H9 (cell line): ENCODE measurements at regions not wholly inside any gene's neighbourhood (a gene's known extent, or its start where the extent isn't known, plus 50 kb on each side); places are given as distances from the start of the nearest gene placed in this dataset.

Experiments
- DNase-seq: peaks from one replicate; pipeline ENCODE4 v3.0.0-alpha.2; 2017
- H2AFZ ChIP-seq: one replicate; pipeline ENCODE4 v1.6.1; 2013; ENCODE audit warnings: mild to moderate bottlenecking, low read length, control low read depth, moderate library complexity
- H2AK5ac ChIP-seq: 2 replicates; pipeline ENCODE4 v1.6.1; 2013; ENCODE audit warnings: low read length, control low read depth, mixed read lengths; ENCODE audit not compliant: insufficient read length
- H2BK120ac ChIP-seq: one replicate; pipeline ENCODE4 v1.6.1; 2013; ENCODE audit warnings: low read depth, mild to moderate bottlenecking, low read length, control low read depth, inconsistent platforms; ENCODE audit not compliant: poor library complexity, severe bottlenecking
- H2BK12ac ChIP-seq: 2 replicates; pipeline ENCODE4 v1.6.1; 2013; ENCODE audit warnings: low read length, control low read depth, mixed read lengths, low read depth; ENCODE audit not compliant: insufficient read length
- H2BK15ac ChIP-seq: 2 replicates; pipeline ENCODE4 v1.6.1; 2013; ENCODE audit warnings: low read depth, low read length, control low read depth
- H2BK20ac ChIP-seq: one replicate; pipeline ENCODE4 v1.6.1; 2013; ENCODE audit warnings: low read depth, mild to moderate bottlenecking, low read length, control low read depth, inconsistent platforms; ENCODE audit not compliant: poor library complexity, severe bottlenecking
- H2BK5ac ChIP-seq: 2 replicates; pipeline ENCODE4 v1.6.1; 2013; ENCODE audit warnings: low read length, control low read depth, mixed read lengths; ENCODE audit not compliant: insufficient read length
- H3K14ac ChIP-seq: 2 replicates; pipeline ENCODE4 v1.6.1; 2013; ENCODE audit warnings: low read length, control low read depth; ENCODE audit not compliant: insufficient read depth
- H3K18ac ChIP-seq: 2 replicates; pipeline ENCODE4 v1.6.1; 2013; ENCODE audit warnings: low read depth, mild to moderate bottlenecking, mixed read lengths, low read length, control low read depth; ENCODE audit not compliant: insufficient read length
- H3K23ac ChIP-seq: 2 replicates; pipeline ENCODE4 v1.6.1; 2013; ENCODE audit warnings: low read length, control low read depth, mixed read lengths, low read depth; ENCODE audit not compliant: insufficient read length
- H3K23me2 ChIP-seq: 2 replicates; pipeline ENCODE4 v1.6.1; 2013; ENCODE audit warnings: low read depth, mild to moderate bottlenecking, mixed read lengths, low read length, control low read depth; ENCODE audit not compliant: insufficient read length, poor library complexity, severe bottlenecking
- H3K27ac ChIP-seq: 2 replicates; pipeline ENCODE4 v1.5.1; 2013; ENCODE audit warnings: low read length, control low read depth, mixed read lengths, low read depth; ENCODE audit not compliant: insufficient read length
- H3K27me3 ChIP-seq: 2 replicates; pipeline ENCODE4 v1.6.1; 2013; ENCODE audit warnings: low read length, control low read depth, inconsistent platforms; ENCODE audit not compliant: insufficient read depth
- H3K4ac ChIP-seq: 2 replicates; pipeline ENCODE4 v1.6.1; 2013; ENCODE audit warnings: low read depth, mild to moderate bottlenecking, control low read depth, inconsistent platforms, low read length, moderate library complexity
- H3K4me1 ChIP-seq: 2 replicates; pipeline ENCODE4 v1.6.1; 2013; ENCODE audit warnings: low read length, control low read depth, inconsistent platforms; ENCODE audit not compliant: insufficient read depth
- H3K4me2 ChIP-seq: 2 replicates; pipeline ENCODE4 v1.6.1; 2013; ENCODE audit warnings: low read length, control low read depth, mixed read lengths; ENCODE audit not compliant: insufficient read length, insufficient read depth
- H3K56ac ChIP-seq: 2 replicates; pipeline ENCODE4 v1.6.1; 2013; ENCODE audit warnings: low read depth, mild to moderate bottlenecking, mixed read lengths, low read length, control low read depth; ENCODE audit not compliant: insufficient read length
- H3K79me1 ChIP-seq: 2 replicates; pipeline ENCODE4 v1.6.1; 2013; ENCODE audit warnings: low read depth, mild to moderate bottlenecking, moderate library complexity, low read length, control low read depth, inconsistent platforms; ENCODE audit not compliant: insufficient read depth, poor library complexity, severe bottlenecking
- H3K79me2 ChIP-seq: 2 replicates; pipeline ENCODE4 v1.6.1; 2013; ENCODE audit warnings: low read length, control low read depth, inconsistent platforms; ENCODE audit not compliant: insufficient read depth
- H3K9ac ChIP-seq: 2 replicates; pipeline ENCODE4 v1.6.1; 2013; ENCODE audit warnings: low read length, control low read depth, mixed read lengths; ENCODE audit not compliant: insufficient read length; ENCODE audit errors: extremely low read depth
- H3K9me3 ChIP-seq: one replicate; pipeline ENCODE4 v1.6.1; 2013; ENCODE audit warnings: low read depth, low read length, inconsistent platforms; ENCODE audit not compliant: control insufficient read depth
- H3T11ph ChIP-seq: one replicate; pipeline ENCODE4 v1.6.1; 2013; ENCODE audit warnings: mild to moderate bottlenecking, low read length, control low read depth, inconsistent platforms
- H4K20me1 ChIP-seq: one replicate; pipeline ENCODE4 v1.6.1; 2013; ENCODE audit not compliant: control insufficient read depth, insufficient read length, insufficient read depth
- H4K5ac ChIP-seq: 2 replicates; pipeline ENCODE4 v1.6.1; 2013; ENCODE audit warnings: low read depth, mild to moderate bottlenecking, mixed read lengths, low read length, control low read depth; ENCODE audit not compliant: insufficient read length
- H4K8ac ChIP-seq: replicated peaks from 2 replicates; pipeline ENCODE4 v1.6.1; 2013; ENCODE audit warnings: low read length, control low read depth, mixed read lengths, low read depth; ENCODE audit not compliant: insufficient read length
- H4K91ac ChIP-seq: 2 replicates; pipeline ENCODE4 v1.6.1; 2013; ENCODE audit warnings: low read depth, mild to moderate bottlenecking, moderate library complexity, mixed read lengths, low read length, control low read depth; ENCODE audit not compliant: insufficient read length
- H3K27ac Mint-ChIP-seq, 3 experiments: 2 replicates in 2 of 3; 3 replicates in 1 of 3; pipeline ENCODE4 v1.8.0; 2020 to 2021; ENCODE audit warnings: mixed read lengths in 3 of 3, mild to moderate bottlenecking in 1 of 3, moderate library complexity in 1 of 3
- H3K27me3 Mint-ChIP-seq: 2 replicates; pipeline ENCODE4 v1.8.0; 2021; ENCODE audit warnings: low read depth, mild to moderate bottlenecking, moderate library complexity, mixed read lengths
- H3K36me3 Mint-ChIP-seq, 3 experiments: 2 replicates in 2 of 3; 3 replicates in 1 of 3; pipeline ENCODE4 v1.8.0; 2020 to 2021; ENCODE audit warnings: low read depth in 3 of 3, mixed read lengths in 3 of 3; ENCODE audit not compliant: insufficient read depth in 1 of 3
- H3K4me1 Mint-ChIP-seq, 2 experiments: 2 replicates each; pipeline ENCODE4 v1.8.0; 2020; ENCODE audit warnings: mixed read lengths in 2 of 2
- H3K4me3 Mint-ChIP-seq, 2 experiments: 2 replicates in 1 of 2; 3 replicates in 1 of 2; pipeline ENCODE4 v1.8.0; 2020 to 2021; ENCODE audit warnings: mild to moderate bottlenecking in 2 of 2, mixed read lengths in 2 of 2, moderate library complexity in 1 of 2
- H3K9me3 Mint-ChIP-seq, 2 experiments: 2 replicates in 1 of 2; 3 replicates in 1 of 2; pipeline ENCODE4 v1.8.0; 2020; ENCODE audit warnings: mild to moderate bottlenecking in 2 of 2, mixed read lengths in 2 of 2, moderate library complexity in 1 of 2
- CTCF ChIP-seq: fragments of 200-600 bp; sonication (generic); conservative IDR thresholded peaks from 3 replicates; pipeline ENCODE4 v1.8.0; 2021; ENCODE audit warnings: antibody characterized with exemption, mild to moderate bottlenecking
- WGBS: extraction: QIAGEN DNeasy Blood & Tissue Kit; methylation state at CpG from one replicate; pipeline ENCODE4 v1.1.7; 2013; ENCODE audit warnings: missing lambda C conversion rate, low lambda C conversion rate, mixed read lengths; ENCODE audit not compliant: insufficient read length; ENCODE audit errors: extremely low coverage; 5-methylcytosine and 5-hydroxymethylcytosine counted together

GRCh38 chr17:33952425-33952824 is 302.7 kb upstream of the CCL2 start:
- H2BK15ac ChIP-seq: no peak overlapping the region
- no peak overlapping the region for H2BK20ac ChIP-seq
- H3K23ac ChIP-seq: no peak overlapping the region
- Mint-ChIP-seq H3K27me3 (peaks cover 1% of the 10 kb centered on the region; the same call in 1 of the 2 replicates), H3K27ac (no peak overlapping the region), H3K4me3 (no peak overlapping the region), H3K4me1 (peaks cover 6 to 7% of the 10 kb centered on the region in 2 experiments), H3K36me3 (0 out of 7 replicates have a peak, but pooled peaks cover 0 to under 1% (median 0%) of the 10 kb centered on the region in 3 experiments), H3K9me3 (peaks cover 5% of the 10 kb centered on the region in 2 experiments; a peak in 2 of 5 replicates)
- no peak overlapping the region for H3T11ph ChIP-seq
- no peak overlapping the region for H2BK12ac ChIP-seq
- no peak overlapping the region for H4K8ac ChIP-seq
- H2BK120ac ChIP-seq: no peak overlapping the region
- H3K23me2 ChIP-seq: no peaks in the 10 kb centered on the region
- no peaks in the 10 kb centered on the region for H3K9me3 ChIP-seq
- H4K5ac ChIP-seq: no peak overlapping the region
- no peak overlapping the region for H3K4me2 ChIP-seq
- H3K79me1 ChIP-seq: no peaks in the 10 kb centered on the region
- no peaks in the 10 kb centered on the region for H3K79me2 ChIP-seq
- H3K9ac ChIP-seq: no peak overlapping the region
- H3K4me1 ChIP-seq: no peaks in the 10 kb centered on the region
- DNase-seq: no peak
- no CpG with 5 or more reads among the region's 1 CpG for WGBS
- H2BK5ac ChIP-seq: no peak overlapping the region
- H2AK5ac ChIP-seq: no peak overlapping the region
- no peak overlapping the region for H3K18ac ChIP-seq
- H4K91ac ChIP-seq: no peak overlapping the region
- H4K20me1 ChIP-seq: no peaks in the 10 kb centered on the region
- no peak for TF ChIP-seq CTCF
- H3K4ac ChIP-seq: no peak overlapping the region
- H3K27me3 ChIP-seq: no peaks in the 10 kb centered on the region
- no peak overlapping the region for H3K14ac ChIP-seq
- no peak overlapping the region for H3K27ac ChIP-seq
- no peak overlapping the region for H3K56ac ChIP-seq
- no peak overlapping the region for H2AFZ ChIP-seq
